Ishikawa (cell line): ENCODE measurements at regions not wholly inside any gene's neighbourhood (a gene's known extent, or its start where the extent isn't known, plus 50 kb on each side); places are given as distances from the start of the nearest gene placed in this dataset.

Experiments used
- CEBPB ChIP-seq: IDR thresholded peaks from 2 replicates; pipeline ENCODE4 v1.6.1; 2012
- EGR1 ChIP-seq: IDR thresholded peaks from 2 replicates; pipeline ENCODE4 v1.6.1; 2012
- EP300 ChIP-seq: IDR thresholded peaks from 2 replicates; pipeline ENCODE4 v1.6.1; 2012; ENCODE audit warnings: borderline replicate concordance

GRCh38 chr3:20912406-20912805 lies 726.4 kb upstream of the SGO1 start:
- TF ChIP-seq EGR1 (no peak), EP300 (no peak), CEBPB (no peak)
